HL-60 (cell line): ENCODE measurements at regions not wholly inside any gene's neighbourhood (a gene's known extent, or its start where the extent isn't known, plus 50 kb on each side); places are given as distances from the start of the nearest gene placed in this dataset.

Experiments
- GABPA ChIP-seq: IDR thresholded peaks from 2 replicates; pipeline ENCODE4 v1.6.1; 2012; ENCODE audit warnings: low read depth
- POLR2AphosphoS5 ChIP-seq: IDR thresholded peaks from 2 replicates; pipeline ENCODE4 v1.6.1; 2012; ENCODE audit warnings: low read depth
- TF ChIP-seq, protein P1 (sequence below): IDR thresholded peaks from one replicate; pipeline ENCODE4 v1.5.1; 2011; ENCODE audit warnings: low read length, control low read depth, inconsistent platforms; ENCODE audit not compliant: insufficient read depth
- TF ChIP-seq, protein P2 (sequence below): IDR thresholded peaks from 2 replicates; pipeline ENCODE4 v1.6.1; 2012; ENCODE audit warnings: low read depth; ENCODE audit not compliant: insufficient replicate concordance

DNA sequence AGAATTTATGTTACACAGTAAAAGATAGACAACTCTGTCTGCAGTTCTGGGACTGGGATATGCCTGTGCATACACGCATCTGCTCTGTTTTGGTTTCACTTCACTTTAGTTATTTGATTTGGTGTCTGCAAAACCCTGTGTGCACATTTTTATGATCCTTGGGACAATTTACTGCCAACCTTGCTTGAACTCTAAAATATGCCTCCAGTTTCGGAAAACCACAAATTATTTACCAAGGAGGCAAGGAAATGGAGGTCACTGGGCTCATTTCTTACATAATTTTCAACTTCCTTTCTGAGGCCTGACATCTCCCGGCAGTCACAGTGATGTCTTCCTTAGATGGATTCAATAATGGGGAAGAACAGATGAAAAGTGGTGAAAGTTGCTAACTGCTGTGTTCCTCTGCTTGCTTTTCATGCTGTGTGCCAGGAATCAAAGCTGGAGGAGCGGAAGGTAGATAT lies 61.2 kb upstream of the TAF11L2 start:
- TF ChIP-seq POLR2AphosphoS5, result peak; percentile 50
- TF ChIP-seq, protein P1, sequence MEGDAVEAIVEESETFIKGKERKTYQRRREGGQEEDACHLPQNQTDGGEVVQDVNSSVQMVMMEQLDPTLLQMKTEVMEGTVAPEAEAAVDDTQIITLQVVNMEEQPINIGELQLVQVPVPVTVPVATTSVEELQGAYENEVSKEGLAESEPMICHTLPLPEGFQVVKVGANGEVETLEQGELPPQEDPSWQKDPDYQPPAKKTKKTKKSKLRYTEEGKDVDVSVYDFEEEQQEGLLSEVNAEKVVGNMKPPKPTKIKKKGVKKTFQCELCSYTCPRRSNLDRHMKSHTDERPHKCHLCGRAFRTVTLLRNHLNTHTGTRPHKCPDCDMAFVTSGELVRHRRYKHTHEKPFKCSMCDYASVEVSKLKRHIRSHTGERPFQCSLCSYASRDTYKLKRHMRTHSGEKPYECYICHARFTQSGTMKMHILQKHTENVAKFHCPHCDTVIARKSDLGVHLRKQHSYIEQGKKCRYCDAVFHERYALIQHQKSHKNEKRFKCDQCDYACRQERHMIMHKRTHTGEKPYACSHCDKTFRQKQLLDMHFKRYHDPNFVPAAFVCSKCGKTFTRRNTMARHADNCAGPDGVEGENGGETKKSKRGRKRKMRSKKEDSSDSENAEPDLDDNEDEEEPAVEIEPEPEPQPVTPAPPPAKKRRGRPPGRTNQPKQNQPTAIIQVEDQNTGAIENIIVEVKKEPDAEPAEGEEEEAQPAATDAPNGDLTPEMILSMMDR, result no peak
- TF ChIP-seq GABPA, result peak; percentile 70
- TF ChIP-seq, protein P2, sequence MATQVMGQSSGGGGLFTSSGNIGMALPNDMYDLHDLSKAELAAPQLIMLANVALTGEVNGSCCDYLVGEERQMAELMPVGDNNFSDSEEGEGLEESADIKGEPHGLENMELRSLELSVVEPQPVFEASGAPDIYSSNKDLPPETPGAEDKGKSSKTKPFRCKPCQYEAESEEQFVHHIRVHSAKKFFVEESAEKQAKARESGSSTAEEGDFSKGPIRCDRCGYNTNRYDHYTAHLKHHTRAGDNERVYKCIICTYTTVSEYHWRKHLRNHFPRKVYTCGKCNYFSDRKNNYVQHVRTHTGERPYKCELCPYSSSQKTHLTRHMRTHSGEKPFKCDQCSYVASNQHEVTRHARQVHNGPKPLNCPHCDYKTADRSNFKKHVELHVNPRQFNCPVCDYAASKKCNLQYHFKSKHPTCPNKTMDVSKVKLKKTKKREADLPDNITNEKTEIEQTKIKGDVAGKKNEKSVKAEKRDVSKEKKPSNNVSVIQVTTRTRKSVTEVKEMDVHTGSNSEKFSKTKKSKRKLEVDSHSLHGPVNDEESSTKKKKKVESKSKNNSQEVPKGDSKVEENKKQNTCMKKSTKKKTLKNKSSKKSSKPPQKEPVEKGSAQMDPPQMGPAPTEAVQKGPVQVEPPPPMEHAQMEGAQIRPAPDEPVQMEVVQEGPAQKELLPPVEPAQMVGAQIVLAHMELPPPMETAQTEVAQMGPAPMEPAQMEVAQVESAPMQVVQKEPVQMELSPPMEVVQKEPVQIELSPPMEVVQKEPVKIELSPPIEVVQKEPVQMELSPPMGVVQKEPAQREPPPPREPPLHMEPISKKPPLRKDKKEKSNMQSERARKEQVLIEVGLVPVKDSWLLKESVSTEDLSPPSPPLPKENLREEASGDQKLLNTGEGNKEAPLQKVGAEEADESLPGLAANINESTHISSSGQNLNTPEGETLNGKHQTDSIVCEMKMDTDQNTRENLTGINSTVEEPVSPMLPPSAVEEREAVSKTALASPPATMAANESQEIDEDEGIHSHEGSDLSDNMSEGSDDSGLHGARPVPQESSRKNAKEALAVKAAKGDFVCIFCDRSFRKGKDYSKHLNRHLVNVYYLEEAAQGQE, result no peak
